Spleen (tissue), 11 donors: ENCODE measurements at regions not wholly inside any gene's neighbourhood (a gene's known extent, or its start where the extent isn't known, plus 50 kb on each side); places are given as distances from the start of the nearest gene placed in this dataset.

Experiments used
- DNase-seq: peaks from one replicate; pipeline ENCODE4 v3.0.0-alpha.2; 2020
- H3K27ac ChIP-seq, 8 donors: fragments of 200-600 bp; sonication (generic) in 7 of 8; 1 replicate in 4 of 8; 2 replicates in 4 of 8; pipeline versions ENCODE4 v1.5.0 to v1.8.0; 2016 to 2021; ENCODE audit warnings: inconsistent platforms in 4 of 8, mild to moderate bottlenecking in 4 of 8, moderate library complexity in 1 of 8
- H3K27me3 ChIP-seq, 7 donors: fragments of 200-600 bp; sonication (generic) in 6 of 7; replicated peaks in 1 of 7; 1 replicate in 4 of 7; 2 replicates in 3 of 7; pipeline versions ENCODE4 v1.5.0 to v1.8.0; 2016 to 2021; ENCODE audit warnings: inconsistent platforms in 3 of 7, mild to moderate bottlenecking in 1 of 7
- H3K36me3 ChIP-seq, 6 donors: fragments of 200-600 bp; sonication (generic) in 5 of 6; 1 replicate in 4 of 6; 2 replicates in 2 of 6; pipeline versions ENCODE4 v1.5.0 to v1.8.0; 2016 to 2021; ENCODE audit warnings: inconsistent platforms in 2 of 6
- H3K4me1 ChIP-seq, 6 donors: fragments of 200-600 bp; sonication (generic) in 5 of 6; 1 replicate in 3 of 6; 2 replicates in 3 of 6; pipeline versions ENCODE4 v1.5.0 to v1.8.0; 2016 to 2021; ENCODE audit warnings: inconsistent platforms in 3 of 6
- H3K4me3 ChIP-seq, 8 donors: fragments of 200-600 bp; sonication (generic) in 7 of 8; 1 replicate in 4 of 8; 2 replicates in 4 of 8; pipeline versions ENCODE4 v1.5.0 to v1.8.0; 2016 to 2021; ENCODE audit warnings: inconsistent platforms in 4 of 8, mild to moderate bottlenecking in 4 of 8, moderate library complexity in 2 of 8
- H3K9me3 ChIP-seq, 8 donors: fragments of 200-600 bp; sonication (generic) in 7 of 8; 1 replicate in 4 of 8; 2 replicates in 4 of 8; pipeline versions ENCODE4 v1.5.0 to v1.8.0; 2016 to 2021; ENCODE audit warnings: inconsistent platforms in 4 of 8
- POLR2A ChIP-seq, 3 donors: fragments of 450-650 bp; IDR thresholded peaks; one replicate each; pipeline ENCODE4 v1.5.1; 2017; ENCODE audit warnings: antibody characterized with exemption in 3 of 3, mild to moderate bottlenecking in 1 of 3
- POLR2AphosphoS5 ChIP-seq, 3 donors: sonication (generic); formaldehyde crosslinking; IDR thresholded peaks; one replicate each; pipeline ENCODE4 v1.5.1; 2017; ENCODE audit warnings: antibody characterized with exemption in 3 of 3
- WGBS, 5 donors: extraction: QIAGEN DNeasy Blood & Tissue Kit in 3 of 5; methylation state at CpG; one replicate each; pipeline versions ENCODE4 v1.1.5 to v1.1.7; 2013 to 2018; 5-methylcytosine and 5-hydroxymethylcytosine counted together
- intact Hi-C: fragments of 100-400 bp; cut with DNase I; formaldehyde crosslinking; loops from one replicate; pipeline ENCODE4 v1.15.0; 2023; ENCODE audit warnings: low total_unique reads
- TF ChIP-seq, protein P1 (sequence below), 11 experiments: fragments of 200-600 bp in 7 of 11; fragments of 450-650 bp in 4 of 11; sonication (generic) in 4 of 11; IDR thresholded peaks in 8 of 11; conservative IDR thresholded peaks in 3 of 11; 1 replicate in 7 of 11; 2 replicates in 4 of 11; pipeline versions ENCODE4 v1.4.0 to v1.8.0; 2016 to 2021; ENCODE audit warnings: antibody characterized with exemption in 11 of 11, inconsistent platforms in 4 of 11, mild to moderate bottlenecking in 1 of 11
- donor health status: healthy with polysubstance abuse.
- donor health status: DM: no; HTN: no; CAD: no; lungs with moderate emphysema.
- donor health status: DM: no; HTN: no; CAD: no.
- donor health status: Bipolar disorder and iron deficiency.
- donor health status: healthy.
- donor health status: DM: no; HTN: no; CAD: no.
- donor health status: DM: yes; HTN: yes; CAD: no.

DNA sequence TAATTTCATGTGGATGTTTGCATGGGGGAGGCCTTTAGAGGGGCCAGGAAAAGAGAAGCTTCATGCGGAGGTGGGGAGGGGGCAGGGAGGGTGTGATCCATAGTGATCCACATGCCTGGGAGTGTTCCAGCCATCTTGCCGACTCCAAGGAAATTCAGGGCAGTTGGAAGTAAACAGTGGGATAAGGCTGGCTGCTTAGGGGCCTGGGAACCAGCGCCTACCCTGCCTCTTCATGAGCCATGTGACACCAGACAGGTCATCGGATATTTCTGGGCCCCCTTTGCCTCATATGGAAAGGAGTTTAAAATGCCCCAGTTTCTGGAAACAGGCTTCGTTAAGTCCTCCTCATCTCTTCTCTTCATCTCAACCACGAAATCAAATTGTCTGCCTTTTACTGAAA, 983.2 kb downstream of the BCL11B start:
- Histone ChIP-seq H3K36me3 (no peaks in the 10 kb centered on the region), H3K4me1 (no peaks in the 10 kb centered on the region), H3K27ac (no peak overlapping the region), H3K9me3 (peaks cover 0 to 23% (median 0%) of the 10 kb centered on the region in 8 donors), H3K27me3 (no peaks in the 10 kb centered on the region), H3K4me3 (no peak overlapping the region)
- intact Hi-C loops: no loop called here
- DNase-seq: no peak
- TF ChIP-seq, protein P1, sequence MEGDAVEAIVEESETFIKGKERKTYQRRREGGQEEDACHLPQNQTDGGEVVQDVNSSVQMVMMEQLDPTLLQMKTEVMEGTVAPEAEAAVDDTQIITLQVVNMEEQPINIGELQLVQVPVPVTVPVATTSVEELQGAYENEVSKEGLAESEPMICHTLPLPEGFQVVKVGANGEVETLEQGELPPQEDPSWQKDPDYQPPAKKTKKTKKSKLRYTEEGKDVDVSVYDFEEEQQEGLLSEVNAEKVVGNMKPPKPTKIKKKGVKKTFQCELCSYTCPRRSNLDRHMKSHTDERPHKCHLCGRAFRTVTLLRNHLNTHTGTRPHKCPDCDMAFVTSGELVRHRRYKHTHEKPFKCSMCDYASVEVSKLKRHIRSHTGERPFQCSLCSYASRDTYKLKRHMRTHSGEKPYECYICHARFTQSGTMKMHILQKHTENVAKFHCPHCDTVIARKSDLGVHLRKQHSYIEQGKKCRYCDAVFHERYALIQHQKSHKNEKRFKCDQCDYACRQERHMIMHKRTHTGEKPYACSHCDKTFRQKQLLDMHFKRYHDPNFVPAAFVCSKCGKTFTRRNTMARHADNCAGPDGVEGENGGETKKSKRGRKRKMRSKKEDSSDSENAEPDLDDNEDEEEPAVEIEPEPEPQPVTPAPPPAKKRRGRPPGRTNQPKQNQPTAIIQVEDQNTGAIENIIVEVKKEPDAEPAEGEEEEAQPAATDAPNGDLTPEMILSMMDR (IDR thresholded peaks at IDR 0.05 in 8 of 11, conservative IDR thresholded peaks at IDR 0.05 in 3 of 11): no peak
- TF ChIP-seq POLR2AphosphoS5 (IDR thresholded peaks at IDR 0.05): no peak
- no peak for TF ChIP-seq POLR2A (IDR thresholded peaks at IDR 0.05)
- WGBS, 5 donors: 73 to 91% (median 84%) methylated on average over 6 of the region's 6 CpGs

DNA sequence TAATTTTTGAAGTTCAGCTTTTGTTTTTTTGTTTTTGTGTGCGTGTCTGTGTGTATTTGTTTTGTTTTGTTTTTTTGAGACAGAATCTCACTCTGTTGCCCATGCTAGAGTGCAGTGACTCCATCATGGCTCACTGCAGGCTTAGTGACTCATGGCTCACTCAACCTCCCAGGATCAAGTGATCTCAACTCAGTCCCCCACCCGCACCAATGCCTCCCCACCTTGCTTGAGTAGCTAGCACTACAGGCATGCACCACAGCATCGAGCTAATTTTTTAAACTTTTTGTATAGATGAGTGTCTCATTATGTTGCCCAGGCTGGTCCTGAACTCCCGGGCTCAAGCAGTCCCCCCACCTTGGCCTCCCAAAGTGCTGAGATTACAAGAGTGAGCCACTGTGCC, 981.4 kb downstream of the BCL11B start:
- TF ChIP-seq POLR2A (IDR thresholded peaks at IDR 0.05): no peak
- TF ChIP-seq POLR2AphosphoS5 (IDR thresholded peaks at IDR 0.05): no peak
- TF ChIP-seq, protein P1 (IDR thresholded peaks at IDR 0.05 in 8 of 11, conservative IDR thresholded peaks at IDR 0.05 in 3 of 11): no peak
- WGBS, 5 donors: 78 to 88% (median 84%) methylated on average over 4 of the region's 4 CpGs
- no peak overlapping the region for H3K4me3 ChIP-seq
- intact Hi-C loops: no loop called here
- no peak for DNase-seq
- H3K36me3 ChIP-seq: no peaks in the 10 kb centered on the region
- H3K9me3 ChIP-seq: peaks cover 0 to 12% (median 0%) of the 10 kb centered on the region in 8 donors
- H3K27ac ChIP-seq: no peak overlapping the region
- no peaks in the 10 kb centered on the region for H3K4me1 ChIP-seq
- no peaks in the 10 kb centered on the region for H3K27me3 ChIP-seq

DNA sequence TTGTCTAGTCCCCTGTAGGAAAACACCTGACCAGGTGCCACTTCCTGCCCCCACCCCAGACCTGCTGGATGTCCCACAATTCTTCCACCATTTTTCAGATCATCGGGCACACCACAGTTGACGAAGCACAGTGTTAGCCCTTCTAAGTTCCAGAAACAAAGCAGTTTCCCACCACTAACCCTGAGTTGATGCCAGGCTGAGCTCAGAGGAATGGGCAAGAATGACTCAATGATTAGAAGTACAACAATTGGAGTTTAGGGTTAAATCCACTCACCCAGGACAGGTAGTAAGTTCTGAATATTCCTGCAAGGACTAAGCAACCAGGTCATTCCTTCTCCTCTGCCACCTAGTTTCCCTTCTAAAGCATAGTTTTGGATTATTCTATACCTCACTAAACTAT, 979.8 kb downstream of the BCL11B start:
- intact Hi-C loops: no loop called here
- DNase-seq: no peak
- no peaks in the 10 kb centered on the region for H3K27me3 ChIP-seq
- H3K4me3 ChIP-seq: no peak overlapping the region
- no peaks in the 10 kb centered on the region for H3K4me1 ChIP-seq
- TF ChIP-seq POLR2AphosphoS5 (IDR thresholded peaks at IDR 0.05) (no peak), POLR2A (IDR thresholded peaks at IDR 0.05) (no peak)
- TF ChIP-seq, protein P1 (IDR thresholded peaks at IDR 0.05 in 8 of 11, conservative IDR thresholded peaks at IDR 0.05 in 3 of 11): no peak
- H3K9me3 ChIP-seq: no peaks in the 10 kb centered on the region
- H3K36me3 ChIP-seq: no peaks in the 10 kb centered on the region
- H3K27ac ChIP-seq: no peak overlapping the region
- 84 to 98% (median 96%) methylated on average over 2 of the region's 2 CpGs for WGBS, 5 donors

DNA sequence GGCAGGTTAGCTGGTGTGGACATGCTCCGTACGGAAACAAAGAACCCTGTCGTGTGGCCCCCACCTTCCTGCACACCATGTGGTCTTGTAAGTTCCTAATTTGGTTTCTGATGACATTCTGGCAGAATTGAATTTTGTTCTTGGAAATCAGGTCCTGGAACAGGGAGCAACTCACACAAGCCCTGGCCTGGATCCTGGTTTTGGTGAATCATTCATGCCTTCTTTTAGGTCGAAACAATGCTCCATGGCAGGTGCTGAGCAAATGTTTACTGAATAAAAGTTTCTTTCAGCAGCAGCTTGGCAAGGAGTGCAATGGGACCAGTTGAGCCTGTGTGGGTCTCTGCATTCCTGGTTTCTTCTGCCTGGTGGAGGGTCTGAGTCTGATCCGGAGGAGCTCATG, 978.4 kb downstream of the BCL11B start:
- Histone ChIP-seq H3K36me3 (no peaks in the 10 kb centered on the region), H3K27me3 (no peaks in the 10 kb centered on the region), H3K9me3 (no peaks in the 10 kb centered on the region), H3K4me1 (no peaks in the 10 kb centered on the region), H3K27ac (no peak overlapping the region), H3K4me3 (no peak overlapping the region)
- 76 to 94% (median 87%) methylated on average over 5 of the region's 5 CpGs for WGBS, 5 donors
- DNase-seq: no peak
- intact Hi-C loops: no loop called here
- no peak for TF ChIP-seq POLR2AphosphoS5 (IDR thresholded peaks at IDR 0.05)
- TF ChIP-seq, protein P1 (IDR thresholded peaks at IDR 0.05 in 8 of 11, conservative IDR thresholded peaks at IDR 0.05 in 3 of 11): no peak
- TF ChIP-seq POLR2A (IDR thresholded peaks at IDR 0.05): no peak
